PC-3 (cell line): ENCODE measurements at regions not wholly inside any gene's neighbourhood (a gene's known extent, or its start where the extent isn't known, plus 50 kb on each side); places are given as distances from the start of the nearest gene placed in this dataset.

Experiments used
- EZH2 ChIP-seq: fragments of 300-600 bp; sonication (generic); IDR thresholded peaks from one replicate; pipeline ENCODE4 v1.6.1; 2017; ENCODE audit warnings: antibody characterized with exemption, mild to moderate bottlenecking, low read length; ENCODE audit not compliant: unreplicated experiment
- EZH2phosphoT487 ChIP-seq: fragments of 300-600 bp; sonication (generic); IDR thresholded peaks from 2 replicates; pipeline ENCODE4 v1.6.1; 2018; ENCODE audit warnings: mild to moderate bottlenecking, antibody characterized with exemption, low read length, borderline replicate concordance
- TF ChIP-seq, protein P1 (sequence below): fragments of 300-600 bp; sonication (generic); conservative IDR thresholded peaks from 2 replicates; pipeline ENCODE4 v1.5.1; 2017; ENCODE audit warnings: antibody characterized with exemption, low read depth, mild to moderate bottlenecking, low read length

DNA sequence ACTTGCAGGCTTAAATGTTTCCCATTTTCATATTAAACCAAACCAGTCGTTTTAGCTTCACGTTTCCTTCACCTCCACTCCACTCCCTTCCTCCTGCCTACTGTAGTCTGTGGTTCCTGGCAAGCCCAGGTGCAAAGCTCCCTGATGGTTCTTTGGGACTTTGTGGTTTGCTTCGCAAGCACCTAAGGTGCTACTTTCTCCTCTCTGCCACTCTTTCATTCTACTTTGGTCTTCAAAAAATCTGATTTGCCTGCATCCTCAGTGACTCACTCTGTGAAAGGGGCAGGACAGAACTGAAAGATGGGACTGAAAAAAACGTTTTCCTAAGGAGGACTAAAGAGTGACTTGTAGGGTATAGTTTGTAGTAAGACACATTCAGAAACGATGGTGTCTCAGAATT, 228.4 kb downstream of the CYRIA start:
- TF ChIP-seq, protein P1, sequence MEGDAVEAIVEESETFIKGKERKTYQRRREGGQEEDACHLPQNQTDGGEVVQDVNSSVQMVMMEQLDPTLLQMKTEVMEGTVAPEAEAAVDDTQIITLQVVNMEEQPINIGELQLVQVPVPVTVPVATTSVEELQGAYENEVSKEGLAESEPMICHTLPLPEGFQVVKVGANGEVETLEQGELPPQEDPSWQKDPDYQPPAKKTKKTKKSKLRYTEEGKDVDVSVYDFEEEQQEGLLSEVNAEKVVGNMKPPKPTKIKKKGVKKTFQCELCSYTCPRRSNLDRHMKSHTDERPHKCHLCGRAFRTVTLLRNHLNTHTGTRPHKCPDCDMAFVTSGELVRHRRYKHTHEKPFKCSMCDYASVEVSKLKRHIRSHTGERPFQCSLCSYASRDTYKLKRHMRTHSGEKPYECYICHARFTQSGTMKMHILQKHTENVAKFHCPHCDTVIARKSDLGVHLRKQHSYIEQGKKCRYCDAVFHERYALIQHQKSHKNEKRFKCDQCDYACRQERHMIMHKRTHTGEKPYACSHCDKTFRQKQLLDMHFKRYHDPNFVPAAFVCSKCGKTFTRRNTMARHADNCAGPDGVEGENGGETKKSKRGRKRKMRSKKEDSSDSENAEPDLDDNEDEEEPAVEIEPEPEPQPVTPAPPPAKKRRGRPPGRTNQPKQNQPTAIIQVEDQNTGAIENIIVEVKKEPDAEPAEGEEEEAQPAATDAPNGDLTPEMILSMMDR = no peak
- no peak for TF ChIP-seq EZH2phosphoT487
- TF ChIP-seq EZH2 = no peak
